ENCODE measurements at regions not wholly inside any gene's neighbourhood (a gene's known extent, or its start where the extent isn't known, plus 50 kb on each side); places are given as distances from the start of the nearest gene placed in this dataset.
A peak's percentile ranks its signal among the peaks of the same experiment; 100 is the strongest.

- peaks cover 0 to 4% of the 10 kb centered on the region in 2 donors for H3K4me1 ChIP-seq (ENCODE audit: control insufficient read depth in 2 of 2, insufficient read depth in 2 of 2, low read length in 2 of 2)
- peak in 8 of 9 donors; percentile 20 to 71 (median 38) for DNase-seq (ENCODE audit: low read depth in 6 of 9, low spot score in 9 of 9)
- peaks cover 0 to 11% of the 10 kb centered on the region in 2 donors for H3K27me3 ChIP-seq (ENCODE audit: control insufficient read depth in 2 of 2, insufficient read depth in 1 of 2, low read length in 1 of 2)
- no peak overlapping the region for H3K4me3 ChIP-seq (ENCODE audit: low read length in 2 of 2)
- no peak overlapping the region for H3K27ac ChIP-seq (ENCODE audit: low read depth in 1 of 2, low read length in 1 of 2)
- no peaks in the 10 kb centered on the region for H3K36me3 ChIP-seq (ENCODE audit: control insufficient read depth in 2 of 2, insufficient read depth in 2 of 2, low read length in 1 of 2)
- 92% methylated on average over 11 of the region's 11 CpGs for WGBS
- H3K9me3 ChIP-seq (ENCODE audit: control insufficient read depth in 2 of 2, insufficient read depth in 1 of 2, low read length in 1 of 2): peaks cover 0 to 3% of the 10 kb centered on the region in 2 donors
These were observed 120.9 kb downstream of the SAMMSON start for GRCh38 chr3:70120357-70120966.

- H3K4me3 ChIP-seq (ENCODE audit: low read length in 2 of 2): no peak overlapping the region
- H3K9me3 ChIP-seq (ENCODE audit: control insufficient read depth in 2 of 2, insufficient read depth in 1 of 2, low read length in 1 of 2): no peaks in the 10 kb centered on the region
- DNase-seq (ENCODE audit: low read depth in 6 of 9, low spot score in 9 of 9): no peak
- no peaks in the 10 kb centered on the region for H3K36me3 ChIP-seq (ENCODE audit: control insufficient read depth in 2 of 2, insufficient read depth in 2 of 2, low read length in 1 of 2)
- WGBS: 99% methylated on average over 1 of the region's 1 CpG
- H3K27ac ChIP-seq (ENCODE audit: low read depth in 1 of 2, low read length in 1 of 2): no peak overlapping the region
- H3K4me1 ChIP-seq (ENCODE audit: control insufficient read depth in 2 of 2, insufficient read depth in 2 of 2, low read length in 2 of 2): no peaks in the 10 kb centered on the region
- peaks cover 0 to 10% of the 10 kb centered on the region in 2 donors for H3K27me3 ChIP-seq (ENCODE audit: control insufficient read depth in 2 of 2, insufficient read depth in 1 of 2, low read length in 1 of 2)
These were observed 127.7 kb downstream of the SAMMSON start for GRCh38 chr3:70127192-70127591.

GRCh38 chr3:70137366-70137765 is 137.8 kb downstream of the SAMMSON start:
- H3K4me3 ChIP-seq (ENCODE audit: low read length in 2 of 2): no peak overlapping the region
- no peak for DNase-seq (ENCODE audit: low read depth in 6 of 9, low spot score in 9 of 9)
- no peaks in the 10 kb centered on the region for H3K4me1 ChIP-seq (ENCODE audit: control insufficient read depth in 2 of 2, insufficient read depth in 2 of 2, low read length in 2 of 2)
- no peaks in the 10 kb centered on the region for H3K36me3 ChIP-seq (ENCODE audit: control insufficient read depth in 2 of 2, insufficient read depth in 2 of 2, low read length in 1 of 2)
- no peaks in the 10 kb centered on the region for H3K9me3 ChIP-seq (ENCODE audit: control insufficient read depth in 2 of 2, insufficient read depth in 1 of 2, low read length in 1 of 2)
- H3K27me3 ChIP-seq (ENCODE audit: control insufficient read depth in 2 of 2, insufficient read depth in 1 of 2, low read length in 1 of 2): no peaks in the 10 kb centered on the region
- WGBS: 68% methylated on average over 2 of the region's 2 CpGs
- no peak overlapping the region for H3K27ac ChIP-seq (ENCODE audit: low read depth in 1 of 2, low read length in 1 of 2)

- no peaks in the 10 kb centered on the region for H3K27me3 ChIP-seq (ENCODE audit: control insufficient read depth in 2 of 2, insufficient read depth in 1 of 2, low read length in 1 of 2)
- H3K9me3 ChIP-seq (ENCODE audit: control insufficient read depth in 2 of 2, insufficient read depth in 1 of 2, low read length in 1 of 2): no peaks in the 10 kb centered on the region
- no peaks in the 10 kb centered on the region for H3K36me3 ChIP-seq (ENCODE audit: control insufficient read depth in 2 of 2, insufficient read depth in 2 of 2, low read length in 1 of 2)
- no peaks in the 10 kb centered on the region for H3K4me1 ChIP-seq (ENCODE audit: control insufficient read depth in 2 of 2, insufficient read depth in 2 of 2, low read length in 2 of 2)
- no peak for DNase-seq (ENCODE audit: low read depth in 6 of 9, low spot score in 9 of 9)
- WGBS: 48% methylated on average over 1 of the region's 1 CpG
- no peak overlapping the region for H3K4me3 ChIP-seq (ENCODE audit: low read length in 2 of 2)
- H3K27ac ChIP-seq (ENCODE audit: low read depth in 1 of 2, low read length in 1 of 2): no peak overlapping the region
These were observed 139.1 kb downstream of the SAMMSON start for GRCh38 chr3:70138606-70139005.
